AG09319 (cell line): ENCODE measurements at regions not wholly inside any gene's neighbourhood (a gene's known extent, or its start where the extent isn't known, plus 50 kb on each side); places are given as distances from the start of the nearest gene placed in this dataset.

ENCODE experiments used
- DNase-seq: peaks from one replicate; pipeline ENCODE4 v3.0.0-alpha.2; 2010; ENCODE audit warnings: low read depth; ENCODE audit errors: extremely low read depth
- TF ChIP-seq, protein P1 (sequence below): IDR thresholded peaks from 2 replicates; pipeline ENCODE4 v1.5.1; 2011; ENCODE audit warnings: low read depth, mild to moderate bottlenecking, inconsistent platforms, low read length, moderate library complexity

DNA sequence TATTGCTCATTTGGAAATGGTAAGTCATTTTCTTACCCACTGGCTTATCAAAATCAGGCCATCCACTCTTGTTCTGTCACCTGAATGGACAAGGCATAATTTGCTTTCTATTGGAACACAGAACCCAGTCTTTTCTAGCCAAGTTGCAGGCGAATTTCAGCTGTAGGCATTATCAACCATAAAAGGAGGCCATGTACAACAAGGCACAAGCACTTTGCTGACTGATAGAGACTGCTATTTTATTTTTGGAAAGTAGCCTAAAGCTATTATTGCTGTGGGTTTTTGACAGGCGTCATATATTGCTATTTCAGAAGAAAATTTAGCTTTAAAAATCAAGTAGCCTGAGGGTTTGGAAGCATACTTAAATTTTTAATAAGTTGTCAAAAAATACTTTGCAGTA is 344.2 kb downstream of the HDGFL1 start:
- TF ChIP-seq, protein P1, sequence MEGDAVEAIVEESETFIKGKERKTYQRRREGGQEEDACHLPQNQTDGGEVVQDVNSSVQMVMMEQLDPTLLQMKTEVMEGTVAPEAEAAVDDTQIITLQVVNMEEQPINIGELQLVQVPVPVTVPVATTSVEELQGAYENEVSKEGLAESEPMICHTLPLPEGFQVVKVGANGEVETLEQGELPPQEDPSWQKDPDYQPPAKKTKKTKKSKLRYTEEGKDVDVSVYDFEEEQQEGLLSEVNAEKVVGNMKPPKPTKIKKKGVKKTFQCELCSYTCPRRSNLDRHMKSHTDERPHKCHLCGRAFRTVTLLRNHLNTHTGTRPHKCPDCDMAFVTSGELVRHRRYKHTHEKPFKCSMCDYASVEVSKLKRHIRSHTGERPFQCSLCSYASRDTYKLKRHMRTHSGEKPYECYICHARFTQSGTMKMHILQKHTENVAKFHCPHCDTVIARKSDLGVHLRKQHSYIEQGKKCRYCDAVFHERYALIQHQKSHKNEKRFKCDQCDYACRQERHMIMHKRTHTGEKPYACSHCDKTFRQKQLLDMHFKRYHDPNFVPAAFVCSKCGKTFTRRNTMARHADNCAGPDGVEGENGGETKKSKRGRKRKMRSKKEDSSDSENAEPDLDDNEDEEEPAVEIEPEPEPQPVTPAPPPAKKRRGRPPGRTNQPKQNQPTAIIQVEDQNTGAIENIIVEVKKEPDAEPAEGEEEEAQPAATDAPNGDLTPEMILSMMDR: no peak
- DNase-seq: no peak

DNA sequence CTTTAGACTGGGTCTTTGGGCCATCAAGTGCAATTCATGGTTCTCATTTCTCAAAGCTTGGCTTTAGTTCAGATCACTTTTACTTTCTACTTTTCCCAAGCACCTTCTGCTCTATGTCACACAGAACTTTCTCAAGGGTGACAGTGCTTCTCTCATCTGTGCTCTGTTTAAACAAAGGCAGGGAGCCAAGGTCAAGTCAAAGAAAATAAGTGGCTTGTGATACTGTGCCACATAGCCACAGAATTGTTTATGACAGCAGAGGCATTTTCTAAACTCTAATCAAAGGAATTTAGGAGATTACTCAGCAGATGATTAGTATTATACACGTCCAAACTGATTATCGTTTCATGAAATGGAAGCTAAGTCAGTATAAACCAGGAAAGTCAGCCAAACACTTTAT is 348.0 kb downstream of the HDGFL1 start:
- TF ChIP-seq, protein P1: no peak
- DNase-seq: peak; percentile 85

DNA sequence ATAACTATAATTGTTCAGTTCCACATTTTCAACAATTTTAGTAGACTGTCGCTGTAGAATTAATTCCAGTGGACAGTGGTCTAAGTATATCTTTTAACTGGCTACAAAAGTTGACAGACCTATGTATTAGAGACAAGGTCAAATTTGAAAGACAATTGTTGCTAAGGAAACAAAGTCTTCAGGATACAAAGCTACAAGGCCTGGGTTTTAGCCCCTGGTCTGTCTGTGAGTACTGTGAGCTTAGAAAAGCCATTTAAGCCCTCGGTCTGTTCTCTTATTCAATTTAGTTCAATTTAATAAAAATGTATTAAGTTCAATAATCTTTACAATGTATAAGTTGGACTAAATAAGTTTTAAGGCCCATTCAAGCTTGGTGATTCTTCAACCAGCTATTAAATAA is 352.5 kb downstream of the HDGFL1 start:
- no peak for DNase-seq
- TF ChIP-seq, protein P1: no peak

DNA sequence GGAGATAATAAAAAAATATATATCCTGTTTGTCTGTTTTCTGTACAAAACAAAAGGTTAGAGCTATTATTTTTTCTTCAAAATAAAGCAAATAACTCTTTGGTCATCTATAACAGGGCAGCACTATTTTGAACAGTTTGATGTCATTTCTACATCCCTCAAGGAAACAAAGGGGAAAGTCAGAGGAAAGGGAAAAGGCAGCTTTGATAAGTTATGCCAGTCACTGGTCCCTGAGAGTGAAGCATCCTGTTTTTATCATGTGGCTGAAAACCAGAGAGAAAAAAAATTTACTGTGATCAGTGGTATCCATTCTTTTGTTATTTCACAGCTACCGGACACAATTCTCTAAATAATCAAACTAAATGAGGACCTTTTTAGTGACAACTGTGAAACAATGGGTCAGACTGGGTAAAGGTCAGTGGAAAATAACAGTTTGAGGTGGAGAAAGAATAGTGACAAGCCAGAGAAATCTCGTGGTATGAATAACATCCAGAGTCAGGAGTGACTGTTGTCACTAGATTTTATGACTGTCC is 356.0 kb downstream of the HDGFL1 start:
- TF ChIP-seq, protein P1: no peak
- DNase-seq: no peak

DNA sequence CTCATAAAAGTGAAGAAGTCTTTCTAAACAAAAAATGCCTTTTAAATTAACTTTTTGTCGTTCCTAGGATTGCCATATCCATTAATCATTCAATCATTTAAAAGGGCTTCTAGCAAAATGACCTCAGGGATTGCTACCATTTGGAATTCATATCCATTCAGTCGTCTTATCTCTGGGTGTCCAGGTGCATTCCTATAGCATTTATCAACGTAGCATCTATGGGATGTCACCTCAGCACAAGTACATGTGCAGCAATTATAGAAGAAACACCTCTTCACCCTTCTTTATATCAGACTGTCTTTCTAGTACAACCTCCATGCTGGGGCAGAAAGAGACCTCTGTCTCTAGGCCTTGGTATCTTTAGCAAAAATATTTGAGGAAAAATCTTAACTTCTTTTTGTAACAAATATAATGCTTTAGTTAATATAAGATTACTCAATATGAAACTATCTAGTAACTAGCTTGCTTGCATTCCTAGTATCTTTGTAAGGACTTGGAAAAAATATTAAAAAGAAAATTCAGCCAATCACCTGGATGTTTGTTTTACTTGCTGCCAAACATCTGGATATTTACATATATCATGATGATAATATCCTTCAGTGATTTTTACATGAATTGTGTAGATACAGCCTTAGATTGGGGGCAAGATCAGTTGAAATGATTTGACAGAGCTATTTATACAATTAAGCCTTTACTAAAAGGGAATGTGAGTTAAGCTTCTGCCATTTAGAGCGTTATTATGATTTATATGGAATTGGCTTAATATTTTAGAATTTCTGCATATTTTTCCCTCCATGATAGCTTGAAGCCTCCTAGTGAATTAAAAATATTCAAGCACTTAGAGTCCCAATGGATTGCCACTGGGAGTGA is 356.8 kb downstream of the HDGFL1 start:
- TF ChIP-seq, protein P1: no peak
- no peak for DNase-seq

DNA sequence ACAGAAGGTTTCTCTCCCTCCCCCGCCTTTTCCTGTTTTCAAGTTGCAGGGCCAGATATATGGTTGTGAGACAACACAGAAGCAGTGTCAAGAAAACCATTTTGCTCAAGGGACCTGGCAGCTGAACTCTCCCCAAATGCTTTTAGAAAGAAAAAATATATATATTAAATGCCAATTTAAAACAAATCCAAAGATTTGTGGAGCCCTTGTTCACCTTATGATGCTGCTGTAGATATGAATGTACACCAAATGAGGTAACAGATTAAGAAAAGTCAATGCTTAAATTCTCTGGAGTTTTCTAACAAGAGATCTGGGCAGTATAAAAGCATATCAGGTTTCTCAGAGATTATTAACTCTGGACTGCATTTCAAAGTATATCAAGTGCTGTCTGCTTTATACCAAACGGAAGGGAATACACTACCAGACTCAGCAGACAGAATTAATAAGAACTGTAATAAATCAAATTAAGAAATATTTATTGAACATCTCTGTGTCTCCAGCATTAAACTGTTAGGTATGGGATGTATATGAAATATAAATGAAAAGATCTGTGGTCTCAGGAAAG is 357.5 kb downstream of the HDGFL1 start:
- TF ChIP-seq, protein P1: no peak
- DNase-seq: no peak

DNA sequence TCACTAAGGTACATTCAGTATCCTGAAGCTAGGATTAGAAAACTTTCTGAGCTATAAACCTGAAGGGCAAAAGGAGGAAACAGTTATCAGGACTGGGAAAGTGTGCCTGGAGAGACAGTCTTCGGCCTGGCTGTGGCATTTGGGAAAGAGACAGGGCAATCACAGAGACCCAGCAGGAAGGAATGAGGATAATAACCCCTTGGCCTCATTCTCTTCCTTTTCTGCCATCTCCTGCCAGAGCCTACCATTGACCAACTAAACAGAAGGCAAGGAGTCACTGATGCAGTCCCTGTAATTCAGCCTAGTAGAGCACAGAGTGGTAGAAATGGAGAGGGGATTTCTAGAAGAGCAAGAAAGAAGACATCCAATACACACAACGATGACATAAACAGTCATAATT is 359.4 kb downstream of the HDGFL1 start:
- no peak for DNase-seq
- TF ChIP-seq, protein P1: no peak
